ENCODE measurements at regions not wholly inside any gene's neighbourhood (a gene's known extent, or its start where the extent isn't known, plus 50 kb on each side); places are given as distances from the start of the nearest gene placed in this dataset.
A peak's percentile ranks its signal among the peaks of the same experiment; 100 is the strongest.

- FAIRE-seq, result no peak
These were observed 1280.8 kb downstream of the PCDH7 start for GRCh38 chr4:32000846-32001488.

GRCh38 chr4:32002037-32002747 is 1282.0 kb downstream of the PCDH7 start:
- no peak for DNase-seq (ENCODE audit: low spot score)
- FAIRE-seq, result no peak

More at GRCh38 chr4:32000846-32001488, 1280.8 kb downstream of the PCDH7 start:
- no peak for DNase-seq (ENCODE audit: low spot score)

DNA sequence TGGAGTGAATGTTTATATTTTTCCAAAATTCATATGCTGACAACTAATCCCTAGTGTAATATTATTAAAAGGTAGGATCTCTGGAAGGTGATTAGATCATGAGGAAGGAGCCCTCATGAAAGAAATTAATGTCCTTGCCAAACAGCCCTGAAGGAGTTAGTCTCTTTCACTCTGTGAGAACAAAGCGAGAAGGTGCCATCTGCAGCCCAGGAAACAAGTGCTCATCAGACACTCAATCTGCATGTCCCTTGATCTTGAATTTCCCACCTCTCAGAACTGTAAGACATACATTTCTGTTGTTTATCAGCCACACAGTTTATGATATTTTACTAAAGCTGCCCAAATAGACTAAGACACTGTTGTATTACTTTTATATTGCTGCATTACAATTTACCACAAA is 1283.4 kb downstream of the PCDH7 start:
- DNase-seq (ENCODE audit: low spot score) (no peak), FAIRE-seq (peak; percentile 13)

DNA sequence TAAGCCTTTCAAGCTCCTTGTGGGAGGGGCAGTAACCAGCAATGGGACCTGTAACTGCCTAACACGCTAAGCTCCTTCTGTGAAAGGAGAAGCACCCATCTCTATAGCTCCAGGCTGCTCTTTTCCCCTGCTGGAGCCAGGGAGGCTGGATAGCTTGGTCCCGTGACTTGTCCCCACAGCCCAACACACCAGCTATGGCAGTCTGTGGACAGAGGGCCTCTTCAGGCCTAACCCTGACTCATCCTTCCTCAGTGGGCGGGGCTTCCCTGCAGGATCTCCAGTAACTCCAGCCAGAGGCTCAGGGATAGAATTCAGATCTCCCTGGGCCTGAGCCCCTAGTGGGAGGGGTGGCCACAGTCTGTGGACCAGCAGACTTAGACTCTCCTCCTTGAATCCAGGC is 1290.1 kb downstream of the PCDH7 start:
- FAIRE-seq (no peak), DNase-seq (ENCODE audit: low spot score) (no peak)

DNA sequence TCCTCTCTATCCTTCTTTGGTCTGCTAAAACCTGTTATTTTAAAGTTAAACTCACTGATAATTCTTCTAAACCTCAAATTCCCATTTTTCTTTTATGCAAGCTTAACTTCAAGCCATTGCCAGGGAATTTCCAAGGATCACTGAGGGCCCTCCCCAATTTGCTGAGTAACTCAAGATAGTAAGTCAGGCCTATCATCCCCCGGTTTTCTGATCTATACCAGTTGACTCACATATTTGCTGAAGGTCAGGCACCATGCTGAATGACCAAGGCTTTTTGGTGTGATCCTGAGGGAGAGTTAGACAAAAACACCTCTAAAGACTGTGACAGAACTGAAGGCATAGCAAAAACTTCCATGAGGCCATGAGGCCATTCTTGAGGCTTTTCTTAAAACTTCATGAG is 1301.9 kb downstream of the PCDH7 start:
- FAIRE-seq (no peak), DNase-seq (ENCODE audit: low spot score) (no peak)

GRCh38 chr4:32025851-32026459 is 1305.8 kb downstream of the PCDH7 start:
- DNase-seq (ENCODE audit: low spot score), result peak; percentile 51

GRCh38 chr4:32030406-32030805 is 1310.2 kb downstream of the PCDH7 start:
- DNase-seq (ENCODE audit: low spot score) (no peak), FAIRE-seq (no peak)

More at GRCh38 chr4:32025851-32026459, 1305.8 kb downstream of the PCDH7 start:
- FAIRE-seq, result peak; percentile 81

GRCh38 chr4:32031026-32031425 is 1310.9 kb downstream of the PCDH7 start:
- DNase-seq (ENCODE audit: low spot score) (no peak), FAIRE-seq (no peak)

GRCh38 chr4:32032136-32032672 is 1312.0 kb downstream of the PCDH7 start:
- no peak for FAIRE-seq
- no peak for DNase-seq (ENCODE audit: low spot score)

DNA sequence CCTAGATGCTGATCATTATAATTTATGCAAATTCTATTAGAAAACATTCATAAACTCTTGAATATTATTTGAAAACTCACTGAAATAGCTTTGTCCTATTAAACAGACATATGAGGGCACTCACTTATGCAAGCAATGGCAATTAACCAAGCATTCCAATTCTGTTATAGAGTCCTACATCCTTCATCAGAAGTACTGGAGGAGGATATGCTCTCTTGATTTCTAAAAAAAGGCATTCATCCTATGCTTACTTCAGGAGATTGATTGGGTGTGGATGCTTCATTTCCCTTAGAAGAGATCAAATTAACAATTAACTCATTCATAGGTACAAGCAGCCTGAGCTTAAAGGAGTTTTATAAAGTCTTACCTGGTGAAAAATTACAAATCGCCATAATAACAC is 1317.2 kb downstream of the PCDH7 start:
- FAIRE-seq, result no peak
- DNase-seq (ENCODE audit: low spot score), result no peak

DNA sequence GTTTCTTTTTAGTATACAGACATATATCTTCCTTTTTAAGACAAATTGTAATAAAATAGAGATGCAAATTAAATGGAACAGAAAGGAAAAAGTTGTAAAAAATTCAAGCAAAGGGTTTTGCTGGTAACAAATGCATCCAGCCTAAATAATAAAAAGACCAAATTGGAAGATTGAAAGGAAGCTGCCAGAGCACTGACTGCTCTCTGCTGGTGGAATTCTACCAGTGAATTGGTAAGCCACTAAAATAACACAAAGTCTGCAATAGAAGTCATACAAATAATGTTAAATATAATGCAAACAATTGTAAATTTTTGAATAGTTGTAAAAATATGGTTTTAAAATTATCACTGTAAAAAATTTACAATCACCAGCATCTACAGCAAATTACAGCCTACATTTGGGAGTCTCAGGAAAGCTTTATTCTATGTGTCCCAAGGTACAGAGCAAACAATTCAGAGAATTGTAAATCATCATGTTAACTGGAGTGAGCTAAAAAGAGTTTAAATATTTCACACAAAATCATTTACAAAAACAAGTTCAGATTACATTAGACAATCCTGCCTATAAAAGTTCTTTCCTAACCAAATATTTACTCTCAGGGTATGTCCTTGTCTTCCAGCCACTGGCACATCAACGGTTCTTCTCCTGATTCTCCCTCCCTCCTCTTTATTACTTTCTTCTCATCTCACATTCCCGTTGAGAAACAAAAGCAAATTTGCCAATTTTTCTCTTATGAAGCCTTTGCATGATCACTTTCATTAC is 1322.5 kb downstream of the PCDH7 start:
- no peak for DNase-seq (ENCODE audit: low spot score)
- no peak for FAIRE-seq

DNA sequence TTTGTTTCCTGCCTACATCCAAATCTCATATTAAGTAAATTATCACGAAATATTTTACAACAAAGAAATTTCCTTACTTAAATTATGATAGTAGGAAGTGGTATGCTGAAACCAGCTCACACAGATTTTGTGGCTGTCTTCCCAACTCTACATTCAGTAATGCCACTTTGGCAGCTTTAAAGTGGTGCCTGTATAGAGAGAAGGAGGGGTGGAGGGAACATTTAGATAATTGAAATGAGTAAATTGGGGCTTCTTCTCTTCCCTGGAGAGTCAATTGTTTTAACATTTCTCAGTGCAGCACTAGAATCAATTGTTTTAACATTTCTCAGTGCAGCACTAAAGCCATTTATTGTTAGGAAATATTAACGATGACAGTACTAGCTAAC is 1323.1 kb downstream of the PCDH7 start:
- FAIRE-seq (no peak), DNase-seq (ENCODE audit: low spot score) (no peak)

- DNase-seq (ENCODE audit: low spot score) (no peak), FAIRE-seq (no peak)
These were observed 1341.7 kb downstream of the PCDH7 start for GRCh38 chr4:32061916-32062315.

GRCh38 chr4:32073542-32073941 is 1353.4 kb downstream of the PCDH7 start:
- FAIRE-seq (no peak), DNase-seq (ENCODE audit: low spot score) (no peak)

- FAIRE-seq, result no peak
- DNase-seq (ENCODE audit: low spot score), result no peak
These were observed 1367.0 kb downstream of the PCDH7 start for GRCh38 chr4:32087211-32087610.

GRCh38 chr4:32094987-32095386 is 1374.8 kb downstream of the PCDH7 start:
- DNase-seq (ENCODE audit: low spot score) (no peak), FAIRE-seq (no peak)

- DNase-seq (ENCODE audit: low spot score), result no peak
These were observed 1382.7 kb downstream of the PCDH7 start for GRCh38 chr4:32102896-32103295.

GRCh38 chr4:32106767-32107166 is 1386.6 kb downstream of the PCDH7 start:
- no peak for DNase-seq (ENCODE audit: low spot score)
- peak; percentile 61 for FAIRE-seq

More at GRCh38 chr4:32102896-32103295, 1382.7 kb downstream of the PCDH7 start:
- no peak for FAIRE-seq

GRCh38 chr4:32112891-32113290 is 1392.7 kb downstream of the PCDH7 start:
- DNase-seq (ENCODE audit: low spot score) (no peak), FAIRE-seq (no peak)

DNA sequence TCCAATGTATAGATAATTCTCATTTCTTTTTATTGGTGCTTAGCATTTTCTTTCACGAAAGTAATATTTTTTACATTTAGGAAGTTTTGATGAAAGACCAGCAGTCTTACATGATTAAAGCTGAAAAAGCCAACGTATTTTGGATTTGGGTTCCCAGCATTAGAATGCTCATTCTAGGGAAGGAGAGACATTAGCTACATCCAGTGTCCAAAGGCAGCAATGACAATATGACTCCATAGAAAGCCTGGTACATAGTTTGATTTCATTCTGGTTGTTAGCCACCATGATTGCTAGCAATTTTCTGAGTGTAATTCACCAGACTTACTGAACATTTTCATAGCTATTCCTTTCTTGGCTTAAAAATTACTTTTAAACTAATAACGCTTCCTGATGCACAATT is 1397.5 kb downstream of the PCDH7 start:
- FAIRE-seq (no peak), DNase-seq (ENCODE audit: low spot score) (no peak)

- FAIRE-seq, result no peak
- no peak for DNase-seq (ENCODE audit: low spot score)
These were observed 1399.7 kb downstream of the PCDH7 start for GRCh38 chr4:32119907-32120306.

GRCh38 chr4:32128549-32128948 is 1408.4 kb downstream of the PCDH7 start:
- FAIRE-seq (no peak), DNase-seq (ENCODE audit: low spot score) (no peak)

All from urothelium cell line (cell line).